ENCODE measurements at regions not wholly inside any gene's neighbourhood (a gene's known extent, or its start where the extent isn't known, plus 50 kb on each side); places are given as distances from the start of the nearest gene placed in this dataset.

DNA sequence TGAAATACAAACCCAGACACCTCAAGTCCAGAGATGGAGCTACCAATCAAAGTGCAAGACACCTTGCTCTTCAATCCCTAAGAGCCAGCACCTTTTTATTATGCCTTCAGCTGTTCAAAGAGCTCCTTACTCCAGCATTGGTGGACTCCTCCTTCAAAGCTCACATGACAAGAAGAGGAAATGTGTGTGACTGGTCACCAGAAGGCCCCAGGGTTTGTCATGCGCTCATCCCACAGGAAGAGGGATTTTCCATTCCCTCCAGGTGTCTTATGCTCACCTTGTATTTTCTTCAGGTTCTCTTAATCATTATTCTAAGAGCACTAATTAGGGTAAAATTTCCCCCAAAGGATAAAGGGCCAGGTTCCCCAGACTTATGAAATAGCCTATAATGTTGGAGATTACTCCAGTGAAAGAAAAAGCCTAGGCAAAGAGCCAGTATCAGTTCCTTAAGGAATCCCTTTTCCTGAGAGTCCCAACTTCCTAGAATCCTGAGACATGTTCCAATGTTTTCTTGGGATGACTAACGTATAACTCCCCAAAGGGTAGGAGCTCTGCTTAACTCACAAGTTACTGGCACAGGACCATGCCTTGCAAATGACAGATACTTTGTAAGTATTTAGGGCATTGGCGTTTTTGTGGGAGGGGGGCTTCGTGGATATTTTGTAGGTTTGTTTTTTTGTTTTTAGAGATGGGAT, 56.9 kb upstream of the SOX9 start:
- DNase-seq, result no peak

DNA sequence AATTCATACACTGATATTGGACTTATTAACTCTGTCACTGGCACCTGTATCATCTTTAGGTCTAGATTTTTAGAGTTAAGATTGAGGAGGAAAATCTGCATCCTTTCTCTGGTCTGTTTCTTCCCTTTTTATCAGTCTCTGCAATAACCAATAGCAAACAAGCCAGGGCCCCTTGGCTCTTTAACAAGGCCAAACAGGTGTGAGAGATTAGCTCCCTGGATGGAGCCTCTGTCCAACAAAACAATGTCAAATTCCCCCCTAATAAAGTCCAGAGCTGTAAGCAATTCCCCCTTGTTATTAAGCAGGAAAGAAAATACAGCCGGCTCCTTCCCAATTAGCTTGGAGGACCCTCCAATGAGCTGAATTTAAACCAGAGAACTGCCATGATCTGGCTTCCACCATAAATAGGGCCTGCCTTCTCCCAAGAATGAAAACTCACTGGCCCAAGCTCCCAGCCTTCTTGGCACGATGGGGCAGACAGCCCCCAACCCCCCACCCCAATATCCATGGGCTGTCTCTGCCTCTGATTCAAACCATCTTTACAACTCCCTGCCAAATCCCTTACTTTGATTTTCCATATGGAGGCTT, 56.1 kb upstream of the SOX9 start:
- DNase-seq, result no peak

GRCh38 chr17:72065556-72065955, 55.3 kb upstream of the SOX9 start:
- no peak for DNase-seq

DNA sequence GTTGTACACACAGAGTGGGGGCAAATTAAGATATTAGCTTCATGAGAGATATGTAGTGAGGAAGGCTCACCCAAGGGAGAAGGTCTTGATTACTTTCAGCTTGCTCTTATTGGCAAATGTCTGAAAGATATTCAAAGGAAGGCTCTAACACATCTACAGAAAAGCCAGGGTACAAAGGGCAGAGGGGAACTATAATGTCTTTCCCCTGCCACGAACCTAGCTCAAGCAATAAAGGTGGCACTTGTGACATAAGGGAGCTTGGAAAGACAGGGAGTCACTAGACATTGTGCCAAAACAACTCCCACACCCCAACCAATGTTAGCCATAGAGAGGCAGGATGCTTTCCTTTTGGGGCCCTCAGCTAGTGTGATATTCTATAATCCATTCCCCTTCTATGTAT, 52.2 kb upstream of the SOX9 start:
- DNase-seq, result no peak

DNA sequence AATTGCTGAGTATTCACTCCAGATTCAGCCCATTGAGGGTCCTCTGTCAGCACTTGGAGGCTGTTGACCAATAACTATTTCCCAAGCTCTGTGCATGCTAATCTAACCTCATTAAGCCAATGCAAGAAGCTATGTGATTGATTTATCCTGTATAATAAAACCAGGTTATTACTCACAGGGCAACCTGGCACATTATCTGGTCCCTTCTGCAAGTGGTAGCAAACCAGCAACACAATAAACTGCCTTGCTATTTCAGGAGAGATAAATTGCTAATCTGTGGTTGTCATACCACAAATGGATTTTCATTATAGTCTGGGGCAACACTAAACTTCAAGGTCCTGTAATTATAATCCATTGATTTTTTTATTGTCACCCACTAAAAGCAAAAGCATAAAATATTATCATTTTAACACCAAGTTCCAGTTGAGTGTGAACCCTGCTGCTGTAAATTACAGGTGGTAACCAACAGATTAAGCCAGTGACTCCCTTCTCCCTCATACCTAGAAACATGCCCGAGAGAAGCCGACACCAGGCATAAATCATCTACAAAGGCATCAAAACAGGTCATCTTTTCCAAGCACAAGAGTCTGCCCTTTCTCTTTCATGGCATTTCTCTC, 51.1 kb upstream of the SOX9 start:
- DNase-seq, result no peak

Data from hippocampal formation (tissue), 2 donors.